WTC11 (cell line): ENCODE measurements at regions not wholly inside any gene's neighbourhood (a gene's known extent, or its start where the extent isn't known, plus 50 kb on each side); places are given as distances from the start of the nearest gene placed in this dataset.

Source experiments
- CREB1 ChIP-seq: sonication (generic); formaldehyde crosslinking; IDR thresholded peaks from 2 replicates; pipeline ENCODE4 v1.8.0; 2023; ENCODE audit warnings: mild to moderate bottlenecking, missing genetic modification reagents
- JUN ChIP-seq: sonication (generic); formaldehyde crosslinking; IDR thresholded peaks from 2 replicates; pipeline ENCODE4 v1.8.0; 2023; ENCODE audit warnings: mild to moderate bottlenecking, missing genetic modification reagents
- TF ChIP-seq, protein P1 (sequence below): sonication (generic); formaldehyde crosslinking; IDR thresholded peaks from 2 replicates; pipeline ENCODE4 v1.8.0; 2022; ENCODE audit warnings: mild to moderate bottlenecking, missing genetic modification reagents

- no peak for TF ChIP-seq CREB1 (CRISPR knock-in tag)
- TF ChIP-seq JUN (CRISPR knock-in tag) = no peak
- TF ChIP-seq, protein P1, sequence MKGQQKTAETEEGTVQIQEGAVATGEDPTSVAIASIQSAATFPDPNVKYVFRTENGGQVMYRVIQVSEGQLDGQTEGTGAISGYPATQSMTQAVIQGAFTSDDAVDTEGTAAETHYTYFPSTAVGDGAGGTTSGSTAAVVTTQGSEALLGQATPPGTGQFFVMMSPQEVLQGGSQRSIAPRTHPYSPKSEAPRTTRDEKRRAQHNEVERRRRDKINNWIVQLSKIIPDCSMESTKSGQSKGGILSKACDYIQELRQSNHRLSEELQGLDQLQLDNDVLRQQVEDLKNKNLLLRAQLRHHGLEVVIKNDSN (CRISPR knock-in tag) = no peak
These were observed 82.8 kb upstream of the FYN start for GRCh38 chr6:111956098-111956497.
